ENCODE measurements at regions not wholly inside any gene's neighbourhood (a gene's known extent, or its start where the extent isn't known, plus 50 kb on each side); places are given as distances from the start of the nearest gene placed in this dataset.
A peak's percentile ranks its signal among the peaks of the same experiment; 100 is the strongest.

DNA sequence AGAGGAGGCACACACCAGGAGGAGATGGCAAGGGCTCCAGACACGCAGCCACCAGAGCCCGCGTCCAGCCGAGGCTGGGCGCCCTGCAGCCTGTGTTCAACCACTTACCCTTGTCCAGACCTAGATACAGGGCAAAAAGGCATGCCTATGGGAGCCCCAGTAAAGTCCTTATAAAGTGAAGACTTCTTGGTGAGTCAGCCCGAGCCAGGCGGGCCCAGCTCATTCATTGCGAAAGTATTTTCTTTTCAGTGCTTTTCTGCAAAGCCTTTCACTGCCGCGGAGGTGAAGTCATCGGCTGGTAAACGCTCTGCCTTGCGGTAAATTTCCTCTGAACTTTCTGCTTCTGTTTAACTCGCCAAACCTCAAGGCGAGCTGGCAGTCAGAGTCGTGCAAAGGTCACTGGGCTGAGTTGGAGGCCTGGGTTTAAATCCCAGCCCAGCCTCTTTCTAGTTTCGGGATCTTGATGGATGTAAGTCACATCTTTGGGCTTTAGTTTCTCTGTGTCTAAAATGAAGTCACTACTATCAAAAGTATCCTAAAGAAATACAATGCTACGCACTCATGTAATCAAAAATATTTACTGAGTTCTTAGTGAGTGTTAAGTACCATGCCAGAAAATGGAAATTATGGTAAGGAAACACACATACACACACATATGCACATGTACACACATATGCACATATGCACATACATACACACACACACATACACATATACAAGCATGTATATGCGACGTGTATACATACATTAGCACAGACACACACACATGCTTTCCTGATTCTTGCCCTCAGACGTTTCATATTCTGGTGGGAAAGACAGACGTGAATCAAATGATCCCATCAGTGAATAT is 54.7 kb upstream of the IFFO2 start (continued):
- TF ChIP-seq, protein P1, sequence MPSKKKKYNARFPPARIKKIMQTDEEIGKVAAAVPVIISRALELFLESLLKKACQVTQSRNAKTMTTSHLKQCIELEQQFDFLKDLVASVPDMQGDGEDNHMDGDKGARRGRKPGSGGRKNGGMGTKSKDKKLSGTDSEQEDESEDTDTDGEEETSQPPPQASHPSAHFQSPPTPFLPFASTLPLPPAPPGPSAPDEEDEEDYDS (CRISPR knock-in tag; IDR thresholded peaks at IDR 0.05): 0 out of 2 replicates have a peak, but pooled peaks have one; percentile 29
- TF ChIP-seq RELA (CRISPR knock-in tag; IDR thresholded peaks at IDR 0.05): no peak
- TF ChIP-seq, protein P2, sequence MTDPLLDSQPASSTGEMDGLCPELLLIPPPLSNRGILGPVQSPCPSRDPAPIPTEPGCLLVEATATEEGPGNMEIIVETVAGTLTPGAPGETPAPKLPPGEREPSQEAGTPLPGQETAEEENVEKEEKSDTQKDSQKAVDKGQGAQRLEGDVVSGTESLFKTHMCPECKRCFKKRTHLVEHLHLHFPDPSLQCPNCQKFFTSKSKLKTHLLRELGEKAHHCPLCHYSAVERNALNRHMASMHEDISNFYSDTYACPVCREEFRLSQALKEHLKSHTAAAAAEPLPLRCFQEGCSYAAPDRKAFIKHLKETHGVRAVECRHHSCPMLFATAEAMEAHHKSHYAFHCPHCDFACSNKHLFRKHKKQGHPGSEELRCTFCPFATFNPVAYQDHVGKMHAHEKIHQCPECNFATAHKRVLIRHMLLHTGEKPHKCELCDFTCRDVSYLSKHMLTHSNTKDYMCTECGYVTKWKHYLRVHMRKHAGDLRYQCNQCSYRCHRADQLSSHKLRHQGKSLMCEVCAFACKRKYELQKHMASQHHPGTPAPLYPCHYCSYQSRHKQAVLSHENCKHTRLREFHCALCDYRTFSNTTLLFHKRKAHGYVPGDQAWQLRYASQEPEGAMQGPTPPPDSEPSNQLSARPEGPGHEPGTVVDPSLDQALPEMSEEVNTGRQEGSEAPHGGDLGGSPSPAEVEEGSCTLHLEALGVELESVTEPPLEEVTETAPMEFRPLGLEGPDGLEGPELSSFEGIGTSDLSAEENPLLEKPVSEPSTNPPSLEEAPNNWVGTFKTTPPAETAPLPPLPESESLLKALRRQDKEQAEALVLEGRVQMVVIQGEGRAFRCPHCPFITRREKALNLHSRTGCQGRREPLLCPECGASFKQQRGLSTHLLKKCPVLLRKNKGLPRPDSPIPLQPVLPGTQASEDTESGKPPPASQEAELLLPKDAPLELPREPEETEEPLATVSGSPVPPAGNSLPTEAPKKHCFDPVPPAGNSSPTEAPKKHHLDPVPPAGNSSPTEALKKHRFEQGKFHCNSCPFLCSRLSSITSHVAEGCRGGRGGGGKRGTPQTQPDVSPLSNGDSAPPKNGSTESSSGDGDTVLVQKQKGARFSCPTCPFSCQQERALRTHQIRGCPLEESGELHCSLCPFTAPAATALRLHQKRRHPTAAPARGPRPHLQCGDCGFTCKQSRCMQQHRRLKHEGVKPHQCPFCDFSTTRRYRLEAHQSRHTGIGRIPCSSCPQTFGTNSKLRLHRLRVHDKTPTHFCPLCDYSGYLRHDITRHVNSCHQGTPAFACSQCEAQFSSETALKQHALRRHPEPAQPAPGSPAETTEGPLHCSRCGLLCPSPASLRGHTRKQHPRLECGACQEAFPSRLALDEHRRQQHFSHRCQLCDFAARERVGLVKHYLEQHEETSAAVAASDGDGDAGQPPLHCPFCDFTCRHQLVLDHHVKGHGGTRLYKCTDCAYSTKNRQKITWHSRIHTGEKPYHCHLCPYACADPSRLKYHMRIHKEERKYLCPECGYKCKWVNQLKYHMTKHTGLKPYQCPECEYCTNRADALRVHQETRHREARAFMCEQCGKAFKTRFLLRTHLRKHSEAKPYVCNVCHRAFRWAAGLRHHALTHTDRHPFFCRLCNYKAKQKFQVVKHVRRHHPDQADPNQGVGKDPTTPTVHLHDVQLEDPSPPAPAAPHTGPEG (CRISPR knock-in tag; IDR thresholded peaks at IDR 0.05): no peak
- no peak for TF ChIP-seq ZNF572 (CRISPR knock-in tag; IDR thresholded peaks at IDR 0.05)
- TF ChIP-seq, protein P3, sequence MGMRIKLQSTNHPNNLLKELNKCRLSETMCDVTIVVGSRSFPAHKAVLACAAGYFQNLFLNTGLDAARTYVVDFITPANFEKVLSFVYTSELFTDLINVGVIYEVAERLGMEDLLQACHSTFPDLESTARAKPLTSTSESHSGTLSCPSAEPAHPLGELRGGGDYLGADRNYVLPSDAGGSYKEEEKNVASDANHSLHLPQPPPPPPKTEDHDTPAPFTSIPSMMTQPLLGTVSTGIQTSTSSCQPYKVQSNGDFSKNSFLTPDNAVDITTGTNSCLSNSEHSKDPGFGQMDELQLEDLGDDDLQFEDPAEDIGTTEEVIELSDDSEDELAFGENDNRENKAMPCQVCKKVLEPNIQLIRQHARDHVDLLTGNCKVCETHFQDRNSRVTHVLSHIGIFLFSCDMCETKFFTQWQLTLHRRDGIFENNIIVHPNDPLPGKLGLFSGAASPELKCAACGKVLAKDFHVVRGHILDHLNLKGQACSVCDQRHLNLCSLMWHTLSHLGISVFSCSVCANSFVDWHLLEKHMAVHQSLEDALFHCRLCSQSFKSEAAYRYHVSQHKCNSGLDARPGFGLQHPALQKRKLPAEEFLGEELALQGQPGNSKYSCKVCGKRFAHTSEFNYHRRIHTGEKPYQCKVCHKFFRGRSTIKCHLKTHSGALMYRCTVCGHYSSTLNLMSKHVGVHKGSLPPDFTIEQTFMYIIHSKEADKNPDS (CRISPR knock-in tag; IDR thresholded peaks at IDR 0.05): no peak
- TF ChIP-seq PAWR (CRISPR knock-in tag; IDR thresholded peaks at IDR 0.05; ENCODE audit: borderline replicate concordance): no peak
- TF ChIP-seq ZNF747 (CRISPR knock-in tag; IDR thresholded peaks at IDR 0.05; ENCODE audit: borderline replicate concordance): no peak
- TF ChIP-seq, protein P4, sequence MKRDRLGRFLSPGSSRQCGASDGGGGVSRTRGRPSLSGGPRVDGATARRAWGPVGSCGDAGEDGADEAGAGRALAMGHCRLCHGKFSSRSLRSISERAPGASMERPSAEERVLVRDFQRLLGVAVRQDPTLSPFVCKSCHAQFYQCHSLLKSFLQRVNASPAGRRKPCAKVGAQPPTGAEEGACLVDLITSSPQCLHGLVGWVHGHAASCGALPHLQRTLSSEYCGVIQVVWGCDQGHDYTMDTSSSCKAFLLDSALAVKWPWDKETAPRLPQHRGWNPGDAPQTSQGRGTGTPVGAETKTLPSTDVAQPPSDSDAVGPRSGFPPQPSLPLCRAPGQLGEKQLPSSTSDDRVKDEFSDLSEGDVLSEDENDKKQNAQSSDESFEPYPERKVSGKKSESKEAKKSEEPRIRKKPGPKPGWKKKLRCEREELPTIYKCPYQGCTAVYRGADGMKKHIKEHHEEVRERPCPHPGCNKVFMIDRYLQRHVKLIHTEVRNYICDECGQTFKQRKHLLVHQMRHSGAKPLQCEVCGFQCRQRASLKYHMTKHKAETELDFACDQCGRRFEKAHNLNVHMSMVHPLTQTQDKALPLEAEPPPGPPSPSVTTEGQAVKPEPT (CRISPR knock-in tag; IDR thresholded peaks at IDR 0.05; ENCODE audit: low read depth): no peak
- no peak for TF ChIP-seq BRD4 (CRISPR knock-in tag; IDR thresholded peaks at IDR 0.05)
- TF ChIP-seq, protein P5, sequence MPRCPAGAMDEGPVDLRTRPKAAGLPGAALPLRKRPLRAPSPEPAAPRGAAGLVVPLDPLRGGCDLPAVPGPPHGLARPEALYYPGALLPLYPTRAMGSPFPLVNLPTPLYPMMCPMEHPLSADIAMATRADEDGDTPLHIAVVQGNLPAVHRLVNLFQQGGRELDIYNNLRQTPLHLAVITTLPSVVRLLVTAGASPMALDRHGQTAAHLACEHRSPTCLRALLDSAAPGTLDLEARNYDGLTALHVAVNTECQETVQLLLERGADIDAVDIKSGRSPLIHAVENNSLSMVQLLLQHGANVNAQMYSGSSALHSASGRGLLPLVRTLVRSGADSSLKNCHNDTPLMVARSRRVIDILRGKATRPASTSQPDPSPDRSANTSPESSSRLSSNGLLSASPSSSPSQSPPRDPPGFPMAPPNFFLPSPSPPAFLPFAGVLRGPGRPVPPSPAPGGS (CRISPR knock-in tag; IDR thresholded peaks at IDR 0.05): no peak
- TF ChIP-seq, protein P6, sequence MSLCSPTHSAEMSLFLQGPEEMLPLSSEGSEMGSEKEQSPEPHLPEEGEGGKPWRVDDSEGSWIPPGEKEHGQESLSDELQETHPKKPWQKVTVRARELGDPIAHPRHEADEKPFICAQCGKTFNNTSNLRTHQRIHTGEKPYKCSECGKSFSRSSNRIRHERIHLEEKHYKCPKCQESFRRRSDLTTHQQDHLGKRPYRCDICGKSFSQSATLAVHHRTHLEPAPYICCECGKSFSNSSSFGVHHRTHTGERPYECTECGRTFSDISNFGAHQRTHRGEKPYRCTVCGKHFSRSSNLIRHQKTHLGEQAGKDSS (CRISPR knock-in tag; IDR thresholded peaks at IDR 0.05; ENCODE audit: borderline replicate concordance, low read depth): peak; percentile 51; the same call in 1 of the 2 replicates
- 0 out of 2 replicates have a peak, but pooled peaks have one; percentile 55 for TF ChIP-seq MIXL1 (CRISPR knock-in tag; IDR thresholded peaks at IDR 0.05)
- TF ChIP-seq ZNF569 (CRISPR knock-in tag; IDR thresholded peaks at IDR 0.05; ENCODE audit: borderline replicate concordance): no peak
- no peak for TF ChIP-seq NCOA5 (CRISPR knock-in tag; IDR thresholded peaks at IDR 0.05)
- peak; percentile 33; the same call in 1 of the 2 replicates for TF ChIP-seq ESRRA (CRISPR knock-in tag; IDR thresholded peaks at IDR 0.05; ENCODE audit: low read depth)

All from HepG2 (cell line).